ENCODE measurements at regions not wholly inside any gene's neighbourhood (a gene's known extent, or its start where the extent isn't known, plus 50 kb on each side); places are given as distances from the start of the nearest gene placed in this dataset.

DNA sequence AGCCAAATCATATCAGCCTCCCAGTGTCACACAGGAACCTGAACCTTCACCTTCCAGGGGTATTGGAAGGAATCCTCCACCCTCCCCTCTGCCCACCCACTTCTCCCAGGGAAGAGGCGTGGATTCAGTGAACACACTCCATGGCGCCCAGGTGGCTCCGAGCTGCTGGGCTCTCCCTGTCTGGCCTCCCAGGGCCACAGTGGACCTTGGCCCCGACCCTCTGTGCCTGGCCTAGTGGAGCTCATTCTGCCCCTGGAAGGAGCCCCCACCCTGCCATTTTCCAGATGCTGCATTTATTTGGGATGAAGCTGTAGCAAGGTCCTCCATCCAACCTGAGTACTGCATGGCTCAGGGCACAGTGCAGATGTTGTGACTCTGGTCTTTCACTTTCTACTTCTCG, 1340.1 kb downstream of the TBC1D22A start (continued):
- TF ChIP-seq ZNF462 (CRISPR knock-in tag; IDR thresholded peaks at IDR 0.05) (no peak), STAT1 (IDR thresholded peaks at IDR 0.05; ENCODE audit: unreplicated experiment) (no peak), JUNB (IDR thresholded peaks at IDR 0.05; ENCODE audit: unreplicated experiment) (no peak), ZNF331 (CRISPR knock-in tag; IDR thresholded peaks at IDR 0.05; ENCODE audit: low read depth) (no peak)
- TF ChIP-seq, protein P1, sequence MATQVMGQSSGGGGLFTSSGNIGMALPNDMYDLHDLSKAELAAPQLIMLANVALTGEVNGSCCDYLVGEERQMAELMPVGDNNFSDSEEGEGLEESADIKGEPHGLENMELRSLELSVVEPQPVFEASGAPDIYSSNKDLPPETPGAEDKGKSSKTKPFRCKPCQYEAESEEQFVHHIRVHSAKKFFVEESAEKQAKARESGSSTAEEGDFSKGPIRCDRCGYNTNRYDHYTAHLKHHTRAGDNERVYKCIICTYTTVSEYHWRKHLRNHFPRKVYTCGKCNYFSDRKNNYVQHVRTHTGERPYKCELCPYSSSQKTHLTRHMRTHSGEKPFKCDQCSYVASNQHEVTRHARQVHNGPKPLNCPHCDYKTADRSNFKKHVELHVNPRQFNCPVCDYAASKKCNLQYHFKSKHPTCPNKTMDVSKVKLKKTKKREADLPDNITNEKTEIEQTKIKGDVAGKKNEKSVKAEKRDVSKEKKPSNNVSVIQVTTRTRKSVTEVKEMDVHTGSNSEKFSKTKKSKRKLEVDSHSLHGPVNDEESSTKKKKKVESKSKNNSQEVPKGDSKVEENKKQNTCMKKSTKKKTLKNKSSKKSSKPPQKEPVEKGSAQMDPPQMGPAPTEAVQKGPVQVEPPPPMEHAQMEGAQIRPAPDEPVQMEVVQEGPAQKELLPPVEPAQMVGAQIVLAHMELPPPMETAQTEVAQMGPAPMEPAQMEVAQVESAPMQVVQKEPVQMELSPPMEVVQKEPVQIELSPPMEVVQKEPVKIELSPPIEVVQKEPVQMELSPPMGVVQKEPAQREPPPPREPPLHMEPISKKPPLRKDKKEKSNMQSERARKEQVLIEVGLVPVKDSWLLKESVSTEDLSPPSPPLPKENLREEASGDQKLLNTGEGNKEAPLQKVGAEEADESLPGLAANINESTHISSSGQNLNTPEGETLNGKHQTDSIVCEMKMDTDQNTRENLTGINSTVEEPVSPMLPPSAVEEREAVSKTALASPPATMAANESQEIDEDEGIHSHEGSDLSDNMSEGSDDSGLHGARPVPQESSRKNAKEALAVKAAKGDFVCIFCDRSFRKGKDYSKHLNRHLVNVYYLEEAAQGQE (IDR thresholded peaks at IDR 0.05; ENCODE audit: unreplicated experiment), result no peak
- TF ChIP-seq, protein P2, sequence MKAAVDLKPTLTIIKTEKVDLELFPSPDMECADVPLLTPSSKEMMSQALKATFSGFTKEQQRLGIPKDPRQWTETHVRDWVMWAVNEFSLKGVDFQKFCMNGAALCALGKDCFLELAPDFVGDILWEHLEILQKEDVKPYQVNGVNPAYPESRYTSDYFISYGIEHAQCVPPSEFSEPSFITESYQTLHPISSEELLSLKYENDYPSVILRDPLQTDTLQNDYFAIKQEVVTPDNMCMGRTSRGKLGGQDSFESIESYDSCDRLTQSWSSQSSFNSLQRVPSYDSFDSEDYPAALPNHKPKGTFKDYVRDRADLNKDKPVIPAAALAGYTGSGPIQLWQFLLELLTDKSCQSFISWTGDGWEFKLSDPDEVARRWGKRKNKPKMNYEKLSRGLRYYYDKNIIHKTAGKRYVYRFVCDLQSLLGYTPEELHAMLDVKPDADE (IDR thresholded peaks at IDR 0.05), result no peak

Data from GM23338 (cell line).